Natural killer cell (primary cell): ENCODE measurements at regions not wholly inside any gene's neighbourhood (a gene's known extent, or its start where the extent isn't known, plus 50 kb on each side); places are given as distances from the start of the nearest gene placed in this dataset.
"Not testable (repeated sequence)": the region's sequence is repeated elsewhere in the genome, so short reads cannot be mapped to it uniquely, and the experiment has no call there.

ENCODE experiments used
- ATAC-seq, 3 donors: fragments of 150-1000 bp in 2 of 3; fragments of 200-7000 bp in 1 of 3; cut with Tn5 transposase; 1 replicate in 1 of 3; 2 replicates in 2 of 3; pipeline ENCODE4 v1.10.0; 2021; ENCODE audit warnings: mild to moderate bottlenecking in 2 of 3, moderate library complexity in 2 of 3
- DNase-seq, 2 donors: peaks; one replicate each; pipeline versions ENCODE4 v3.0.0 to v3.0.0-alpha.2; 2013 to 2021; ENCODE audit warnings: mixed read lengths in 1 of 2
- H3K27ac ChIP-seq: one replicate; pipeline ENCODE4 v1.5.1; 2013; ENCODE audit warnings: mild to moderate bottlenecking, low read length
- H3K27me3 ChIP-seq: one replicate; pipeline ENCODE4 v1.6.1; 2013; ENCODE audit warnings: low read length; ENCODE audit not compliant: control insufficient read depth, insufficient read depth
- H3K36me3 ChIP-seq: one replicate; pipeline ENCODE4 v1.6.1; 2013; ENCODE audit warnings: low read length; ENCODE audit not compliant: control insufficient read depth, insufficient read depth
- H3K4me1 ChIP-seq: one replicate; pipeline ENCODE4 v1.6.1; 2013; ENCODE audit warnings: low read length; ENCODE audit not compliant: control insufficient read depth, insufficient read depth
- H3K4me3 ChIP-seq: one replicate; pipeline ENCODE4 v1.5.1; 2013; ENCODE audit warnings: low read length
- H3K9me3 ChIP-seq: one replicate; pipeline ENCODE4 v1.6.1; 2013; ENCODE audit warnings: low read length; ENCODE audit not compliant: control insufficient read depth, insufficient read depth
- H3K27ac Mint-ChIP-seq, 2 donors: one replicate each; pipeline ENCODE4 v1.8.0; 2022; ENCODE audit warnings: mild to moderate bottlenecking in 2 of 2, mixed read lengths in 2 of 2, moderate library complexity in 1 of 2
- H3K27me3 Mint-ChIP-seq, 2 donors: one replicate each; pipeline ENCODE4 v1.8.0; 2022; ENCODE audit warnings: low read depth in 2 of 2, mixed read lengths in 2 of 2
- H3K36me3 Mint-ChIP-seq: one replicate; pipeline ENCODE4 v1.8.0; 2022; ENCODE audit warnings: mixed read lengths
- H3K4me1 Mint-ChIP-seq, 2 donors: one replicate each; pipeline ENCODE4 v1.8.0; 2022; ENCODE audit warnings: mixed read lengths in 2 of 2
- H3K4me3 Mint-ChIP-seq: one replicate; pipeline ENCODE4 v1.8.0; 2022; ENCODE audit warnings: mild to moderate bottlenecking, moderate library complexity, mixed read lengths
- H3K9me3 Mint-ChIP-seq, 2 donors: one replicate each; pipeline ENCODE4 v1.8.0; 2022; ENCODE audit warnings: mixed read lengths in 2 of 2
- WGBS: methylation state at CpG from one replicate; pipeline ENCODE4 v1.1.7; 2013; ENCODE audit warnings: missing lambda C conversion rate; ENCODE audit not compliant: insufficient coverage; 5-methylcytosine and 5-hydroxymethylcytosine counted together
- intact Hi-C: fragments of 100-400 bp; cut with micrococcal nuclease; formaldehyde crosslinking; loops from one replicate; pipeline ENCODE4 v1.14.2; 2022
- TF ChIP-seq, protein P1 (sequence below): fragments of 200-600 bp; IDR thresholded peaks from one replicate; pipeline ENCODE4 v1.8.0; 2022; ENCODE audit warnings: antibody characterized with exemption

DNA sequence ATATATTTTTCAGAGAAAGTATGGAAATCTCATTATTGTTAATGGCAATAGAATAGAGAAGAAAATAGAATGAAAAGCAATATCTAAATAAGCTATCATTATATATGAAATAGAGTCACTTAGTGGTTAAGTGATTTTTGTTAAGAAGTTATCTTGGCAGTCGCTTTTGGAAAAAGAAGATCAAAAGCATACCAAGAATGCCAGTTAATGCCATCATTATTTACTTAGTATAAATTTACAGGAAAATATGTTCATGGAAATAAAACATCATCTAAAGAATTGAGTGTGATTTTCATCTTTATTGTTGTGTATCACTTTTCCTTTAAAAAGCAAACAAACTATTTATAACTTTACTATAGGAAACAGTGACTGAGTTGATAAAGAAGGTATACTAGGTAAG lies 85.3 kb upstream of the GPR101 start:
- Mint-ChIP-seq H3K36me3 (no peaks in the 10 kb centered on the region), H3K4me1 (no peaks in the 10 kb centered on the region), H3K27ac (no peak overlapping the region), H3K4me3 (no peak overlapping the region), H3K9me3 (peaks cover 0 to 2% of the 10 kb centered on the region in 2 donors), H3K27me3 (peaks cover 11 to 22% of the 10 kb centered on the region in 2 donors)
- intact Hi-C loops: no loop called here
- Histone ChIP-seq H3K27ac (no peak overlapping the region), H3K4me1 (no peaks in the 10 kb centered on the region), H3K9me3 (no peaks in the 10 kb centered on the region), H3K27me3 (no peaks in the 10 kb centered on the region), H3K4me3 (no peak overlapping the region), H3K36me3 (no peaks in the 10 kb centered on the region)
- no peak for ATAC-seq
- no peak for DNase-seq
- no CpG with 5 or more reads among the region's 1 CpG for WGBS
- TF ChIP-seq, protein P1, sequence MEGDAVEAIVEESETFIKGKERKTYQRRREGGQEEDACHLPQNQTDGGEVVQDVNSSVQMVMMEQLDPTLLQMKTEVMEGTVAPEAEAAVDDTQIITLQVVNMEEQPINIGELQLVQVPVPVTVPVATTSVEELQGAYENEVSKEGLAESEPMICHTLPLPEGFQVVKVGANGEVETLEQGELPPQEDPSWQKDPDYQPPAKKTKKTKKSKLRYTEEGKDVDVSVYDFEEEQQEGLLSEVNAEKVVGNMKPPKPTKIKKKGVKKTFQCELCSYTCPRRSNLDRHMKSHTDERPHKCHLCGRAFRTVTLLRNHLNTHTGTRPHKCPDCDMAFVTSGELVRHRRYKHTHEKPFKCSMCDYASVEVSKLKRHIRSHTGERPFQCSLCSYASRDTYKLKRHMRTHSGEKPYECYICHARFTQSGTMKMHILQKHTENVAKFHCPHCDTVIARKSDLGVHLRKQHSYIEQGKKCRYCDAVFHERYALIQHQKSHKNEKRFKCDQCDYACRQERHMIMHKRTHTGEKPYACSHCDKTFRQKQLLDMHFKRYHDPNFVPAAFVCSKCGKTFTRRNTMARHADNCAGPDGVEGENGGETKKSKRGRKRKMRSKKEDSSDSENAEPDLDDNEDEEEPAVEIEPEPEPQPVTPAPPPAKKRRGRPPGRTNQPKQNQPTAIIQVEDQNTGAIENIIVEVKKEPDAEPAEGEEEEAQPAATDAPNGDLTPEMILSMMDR: no peak

DNA sequence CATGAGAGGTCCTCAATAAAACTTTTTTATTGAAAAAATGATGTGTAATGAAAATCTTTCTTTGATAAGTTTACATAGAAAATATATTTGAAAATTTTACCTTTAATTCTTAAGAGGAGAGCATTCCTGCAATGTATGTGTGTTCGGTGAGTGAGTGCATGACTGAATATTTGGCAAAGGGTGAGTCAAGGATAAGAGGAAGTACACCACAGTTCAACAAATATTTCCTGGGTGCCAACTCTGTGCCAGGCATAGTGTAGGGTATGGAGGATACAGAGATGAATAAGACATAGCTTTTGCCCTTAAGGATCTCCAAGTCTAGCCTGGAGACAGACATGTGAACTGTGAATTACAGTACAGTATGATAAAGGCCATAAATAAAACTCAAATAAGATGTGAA lies 84.7 kb upstream of the GPR101 start:
- no peaks in the 10 kb centered on the region for H3K4me1 ChIP-seq
- no peak overlapping the region for H3K4me3 ChIP-seq
- H3K36me3 ChIP-seq: no peaks in the 10 kb centered on the region
- H3K27ac Mint-ChIP-seq: no peak overlapping the region
- H3K27ac ChIP-seq: no peak overlapping the region
- peaks cover 11 to 22% of the 10 kb centered on the region in 2 donors for H3K27me3 Mint-ChIP-seq
- H3K36me3 Mint-ChIP-seq: no peaks in the 10 kb centered on the region
- no peaks in the 10 kb centered on the region for H3K27me3 ChIP-seq
- intact Hi-C loops: no loop called here
- DNase-seq (no peak), ATAC-seq (no peak)
- no peaks in the 10 kb centered on the region for H3K9me3 ChIP-seq
- TF ChIP-seq, protein P1: no peak
- H3K4me3 Mint-ChIP-seq: no peak overlapping the region
- peaks cover 0 to 2% of the 10 kb centered on the region in 2 donors for H3K9me3 Mint-ChIP-seq
- no peaks in the 10 kb centered on the region for H3K4me1 Mint-ChIP-seq
- no CpG with 5 or more reads among the region's 1 CpG for WGBS

DNA sequence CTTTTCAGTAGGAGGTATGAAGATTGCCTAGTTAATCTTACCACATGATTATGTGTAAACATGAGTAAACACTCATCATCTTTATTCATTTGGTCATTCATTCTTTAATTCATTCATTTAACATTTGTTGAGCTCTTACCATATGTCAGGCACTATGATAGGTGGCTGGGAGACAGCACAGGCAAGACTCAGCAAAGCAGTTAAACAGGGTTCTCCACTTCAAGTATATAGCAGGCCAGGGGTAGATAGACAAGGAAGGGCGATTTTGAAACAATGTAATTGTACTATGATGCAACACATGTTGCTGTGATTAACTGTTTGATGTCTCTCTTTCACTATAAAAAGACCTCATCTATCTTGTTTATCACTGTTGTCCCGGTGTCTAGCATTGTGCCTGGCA lies 84.3 kb upstream of the GPR101 start:
- no CpG with 5 or more reads among the region's 2 CpGs for WGBS
- no peak for ATAC-seq

DNA sequence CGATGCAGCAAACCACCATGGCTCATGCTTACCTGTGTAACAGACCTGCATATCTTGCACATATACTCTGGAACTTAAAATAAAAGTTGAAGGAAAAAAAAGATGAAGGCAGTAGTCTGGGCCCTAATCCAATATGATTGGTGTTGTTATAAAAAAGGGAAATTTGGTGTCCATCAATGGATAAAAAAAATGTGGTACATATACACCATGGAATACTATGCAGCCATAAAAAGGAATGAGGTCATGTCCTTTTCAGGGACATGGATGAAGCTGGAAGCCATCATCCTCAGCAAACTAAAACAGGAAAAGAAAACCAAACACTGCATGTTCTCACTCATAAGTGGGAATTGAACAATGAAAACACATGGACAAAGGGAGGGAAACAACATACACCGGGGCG lies 74.1 kb upstream of the GPR101 start:
- H3K4me3 Mint-ChIP-seq, H3K9me3 ChIP-seq, intact Hi-C loops, H3K36me3 Mint-ChIP-seq, H3K27me3 ChIP-seq, DNase-seq, H3K4me1 Mint-ChIP-seq, H3K4me1 ChIP-seq, H3K9me3 Mint-ChIP-seq, H3K4me3 ChIP-seq, H3K27ac Mint-ChIP-seq, ATAC-seq, H3K36me3 ChIP-seq, H3K27ac ChIP-seq: not testable (repeated sequence)
- peaks cover 7 to 28% of the 10 kb centered on the region in 2 donors for H3K27me3 Mint-ChIP-seq
- no CpG with 5 or more reads among the region's 3 CpGs for WGBS

More for the DNA sequence above, 84.3 kb upstream of the GPR101 start:
- Mint-ChIP-seq H3K36me3 (no peaks in the 10 kb centered on the region), H3K4me3 (no peak overlapping the region), H3K27ac (no peak overlapping the region), H3K4me1 (no peaks in the 10 kb centered on the region), H3K27me3 (peaks cover 11 to 22% of the 10 kb centered on the region in 2 donors), H3K9me3 (peaks cover 0 to 2% of the 10 kb centered on the region in 2 donors)
- Histone ChIP-seq H3K4me1 (no peaks in the 10 kb centered on the region), H3K27ac (no peak overlapping the region), H3K9me3 (no peaks in the 10 kb centered on the region), H3K4me3 (no peak overlapping the region), H3K36me3 (no peaks in the 10 kb centered on the region), H3K27me3 (no peaks in the 10 kb centered on the region)
- no peak for DNase-seq
- TF ChIP-seq, protein P1: no peak
- intact Hi-C loops: no loop called here
